Kidney epithelial cell (primary cell): ENCODE measurements at regions not wholly inside any gene's neighbourhood (a gene's known extent, or its start where the extent isn't known, plus 50 kb on each side); places are given as distances from the start of the nearest gene placed in this dataset.

Experiments used
- DNase-seq: peaks from one replicate; pipeline ENCODE4 v3.0.0-alpha.2; 2010; ENCODE audit warnings: low read depth
- H3K27me3 ChIP-seq: 2 replicates; pipeline ENCODE4 v1.6.0; 2011; ENCODE audit warnings: low read length; ENCODE audit not compliant: control insufficient read depth, insufficient read depth
- H3K36me3 ChIP-seq: 2 replicates; pipeline ENCODE4 v1.5.1; 2011; ENCODE audit warnings: low read length; ENCODE audit not compliant: control insufficient read depth, insufficient read depth
- H3K4me3 ChIP-seq: 2 replicates; pipeline ENCODE4 v1.5.1; 2011; ENCODE audit warnings: low read depth, mild to moderate bottlenecking, control low read depth, low read length
- CTCF ChIP-seq: IDR thresholded peaks from 2 replicates; pipeline ENCODE4 v1.5.1; 2011; ENCODE audit warnings: mild to moderate bottlenecking, moderate library complexity, low read length, control low read depth, inconsistent platforms; ENCODE audit not compliant: insufficient read depth, poor library complexity, severe bottlenecking

- no peak overlapping the region for H3K4me3 ChIP-seq
- H3K27me3 ChIP-seq: peaks cover 2% of the 10 kb centered on the region
- TF ChIP-seq CTCF: no peak
- DNase-seq: no peak
- H3K36me3 ChIP-seq: no peaks in the 10 kb centered on the region
Observed at GRCh38 chr18:24601585-24601984, 141.1 kb downstream of the HRH4 start.

DNA sequence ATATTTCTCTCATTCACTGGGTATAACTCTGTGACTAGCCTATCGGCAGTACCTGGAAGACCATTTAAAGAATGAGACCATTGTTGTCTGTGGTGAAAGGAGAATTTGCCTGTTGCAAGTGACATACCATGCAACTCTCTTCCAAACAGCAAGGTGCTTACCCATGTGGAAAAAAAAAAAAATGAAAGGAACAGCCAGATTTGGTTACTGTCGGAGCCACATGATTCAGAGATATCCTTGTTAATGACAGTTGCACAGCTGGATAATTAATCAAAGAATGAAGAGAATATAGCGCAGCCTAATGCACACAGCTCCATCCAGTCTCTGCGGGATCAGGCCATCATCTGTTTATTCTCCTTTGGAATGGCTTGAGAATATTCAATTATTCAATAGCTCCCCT, 141.8 kb downstream of the HRH4 start:
- DNase-seq: no peak
- H3K27me3 ChIP-seq: peaks cover 1% of the 10 kb centered on the region

GRCh38 chr18:24603151-24603550, 142.7 kb downstream of the HRH4 start:
- Histone ChIP-seq H3K4me3 (no peak overlapping the region), H3K27me3 (no peaks in the 10 kb centered on the region), H3K36me3 (no peaks in the 10 kb centered on the region)
- TF ChIP-seq CTCF: no peak
- DNase-seq: no peak

More for the DNA sequence above, 141.8 kb downstream of the HRH4 start:
- H3K36me3 ChIP-seq: no peaks in the 10 kb centered on the region
- TF ChIP-seq CTCF: no peak
- H3K4me3 ChIP-seq: no peak overlapping the region

- Histone ChIP-seq H3K4me3 (no peak overlapping the region), H3K36me3 (no peaks in the 10 kb centered on the region), H3K27me3 (no peaks in the 10 kb centered on the region)
- no peak for TF ChIP-seq CTCF
- no peak for DNase-seq
Observed at GRCh38 chr18:24605444-24605843, 145.0 kb downstream of the HRH4 start.

DNA sequence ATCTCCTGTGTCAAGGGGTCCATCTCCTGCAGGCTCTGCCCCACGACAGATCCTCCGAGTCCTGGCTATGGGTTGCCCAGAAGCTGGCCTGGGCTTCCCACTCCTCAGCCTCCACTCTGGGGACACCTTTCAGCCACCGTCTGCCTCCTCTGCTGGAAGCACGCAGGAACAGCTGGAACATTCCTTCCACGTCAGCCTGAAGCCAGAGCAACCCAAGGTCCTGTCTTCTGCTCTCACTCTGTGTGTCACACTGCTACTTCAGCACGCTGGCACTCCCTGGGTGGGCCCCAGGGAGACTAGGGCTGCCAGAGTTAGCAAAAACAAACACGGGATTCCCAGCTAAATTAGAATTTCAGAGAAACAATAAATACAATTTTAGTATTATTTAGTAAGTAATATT, 148.8 kb downstream of the HRH4 start:
- no peak for DNase-seq
- Histone ChIP-seq H3K4me3 (no peak overlapping the region), H3K27me3 (no peaks in the 10 kb centered on the region), H3K36me3 (no peaks in the 10 kb centered on the region)
- no peak for TF ChIP-seq CTCF

GRCh38 chr18:24611075-24611474, 150.6 kb downstream of the HRH4 start:
- Histone ChIP-seq H3K27me3 (no peaks in the 10 kb centered on the region), H3K4me3 (no peak overlapping the region), H3K36me3 (no peaks in the 10 kb centered on the region)
- TF ChIP-seq CTCF: no peak
- no peak for DNase-seq
